ENCODE measurements at regions not wholly inside any gene's neighbourhood (a gene's known extent, or its start where the extent isn't known, plus 50 kb on each side); places are given as distances from the start of the nearest gene placed in this dataset.

GRCh38 chr10:64130152-64130551 is 609.0 kb downstream of the REEP3 start:
- TF ChIP-seq POLR2AphosphoS5 (IDR thresholded peaks at IDR 0.05; ENCODE audit: low read depth, low read length) (no peak), AHDC1 (CRISPR knock-in tag; IDR thresholded peaks at IDR 0.05; ENCODE audit: borderline replicate concordance) (no peak), MYC (CRISPR knock-in tag; IDR thresholded peaks at IDR 0.05; ENCODE audit: borderline replicate concordance) (no peak), ELK4 (CRISPR knock-in tag; IDR thresholded peaks at IDR 0.05; ENCODE audit: borderline replicate concordance) (no peak), MTF1 (CRISPR knock-in tag; IDR thresholded peaks at IDR 0.05) (no peak), NFATC3 (CRISPR knock-in tag; IDR thresholded peaks at IDR 0.05) (no peak), HNF4A (CRISPR knock-in tag; IDR thresholded peaks at IDR 0.05) (no peak), MEIS2 (CRISPR knock-in tag; IDR thresholded peaks at IDR 0.05) (no peak)
- TF ChIP-seq, protein P1, sequence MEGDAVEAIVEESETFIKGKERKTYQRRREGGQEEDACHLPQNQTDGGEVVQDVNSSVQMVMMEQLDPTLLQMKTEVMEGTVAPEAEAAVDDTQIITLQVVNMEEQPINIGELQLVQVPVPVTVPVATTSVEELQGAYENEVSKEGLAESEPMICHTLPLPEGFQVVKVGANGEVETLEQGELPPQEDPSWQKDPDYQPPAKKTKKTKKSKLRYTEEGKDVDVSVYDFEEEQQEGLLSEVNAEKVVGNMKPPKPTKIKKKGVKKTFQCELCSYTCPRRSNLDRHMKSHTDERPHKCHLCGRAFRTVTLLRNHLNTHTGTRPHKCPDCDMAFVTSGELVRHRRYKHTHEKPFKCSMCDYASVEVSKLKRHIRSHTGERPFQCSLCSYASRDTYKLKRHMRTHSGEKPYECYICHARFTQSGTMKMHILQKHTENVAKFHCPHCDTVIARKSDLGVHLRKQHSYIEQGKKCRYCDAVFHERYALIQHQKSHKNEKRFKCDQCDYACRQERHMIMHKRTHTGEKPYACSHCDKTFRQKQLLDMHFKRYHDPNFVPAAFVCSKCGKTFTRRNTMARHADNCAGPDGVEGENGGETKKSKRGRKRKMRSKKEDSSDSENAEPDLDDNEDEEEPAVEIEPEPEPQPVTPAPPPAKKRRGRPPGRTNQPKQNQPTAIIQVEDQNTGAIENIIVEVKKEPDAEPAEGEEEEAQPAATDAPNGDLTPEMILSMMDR (CRISPR knock-in tag; IDR thresholded peaks at IDR 0.05): no peak

All from HepG2 (cell line).